Upper lobe of left lung (tissue), 6 donors: ENCODE measurements at regions not wholly inside any gene's neighbourhood (a gene's known extent, or its start where the extent isn't known, plus 50 kb on each side); places are given as distances from the start of the nearest gene placed in this dataset.

Source experiments
- ATAC-seq, 2 donors: fragments of 200-7000 bp; cut with Tn5 transposase; one replicate each; pipeline ENCODE4 v1.9.1; 2022; ENCODE audit warnings: mild to moderate bottlenecking in 2 of 2, moderate library complexity in 2 of 2; ENCODE audit not compliant: low FRiP score in 2 of 2
- DNase-seq, 2 donors: peaks; one replicate each; pipeline ENCODE4 v3.0.0-alpha.2; 2019 to 2020
- H3K27ac ChIP-seq, 4 donors: fragments of 200-600 bp; sonication (generic); one replicate each; pipeline ENCODE4 v1.5.1; 2016 to 2019
- H3K27me3 ChIP-seq, 4 donors: fragments of 200-600 bp; sonication (generic); one replicate each; pipeline ENCODE4 v1.5.1; 2017 to 2019
- H3K36me3 ChIP-seq, 4 donors: fragments of 200-600 bp; sonication (generic); one replicate each; pipeline ENCODE4 v1.5.1; 2016 to 2019
- H3K4me1 ChIP-seq, 4 donors: fragments of 200-600 bp; sonication (generic); one replicate each; pipeline ENCODE4 v1.5.1; 2018 to 2019
- H3K4me3 ChIP-seq, 4 donors: fragments of 200-600 bp; sonication (generic); one replicate each; pipeline ENCODE4 v1.5.1; 2017 to 2019; ENCODE audit warnings: mild to moderate bottlenecking in 2 of 4, moderate library complexity in 1 of 4
- H3K9me3 ChIP-seq, 4 donors: fragments of 200-600 bp; sonication (generic); one replicate each; pipeline ENCODE4 v1.5.1; 2018 to 2019
- CTCF ChIP-seq, 6 experiments: fragments of 450-650 bp in 4 of 6; fragments of 200-600 bp in 2 of 6; sonication (generic) in 2 of 6; IDR thresholded peaks; one replicate each; pipeline ENCODE4 v1.5.1; 2016 to 2019; ENCODE audit warnings: antibody characterized with exemption in 6 of 6
- EP300 ChIP-seq, 4 donors: sonication (generic); formaldehyde crosslinking; IDR thresholded peaks; one replicate each; pipeline ENCODE4 v1.5.1; 2017; ENCODE audit warnings: antibody characterized with exemption in 4 of 4, control low read depth in 2 of 4
- POLR2A ChIP-seq, 4 donors: fragments of 450-650 bp; IDR thresholded peaks; one replicate each; pipeline ENCODE4 v1.5.1; 2016 to 2017; ENCODE audit warnings: antibody characterized with exemption in 4 of 4, mild to moderate bottlenecking in 2 of 4
- POLR2AphosphoS5 ChIP-seq, 2 donors: sonication (generic); formaldehyde crosslinking; IDR thresholded peaks; one replicate each; pipeline ENCODE4 v1.5.1; 2017; ENCODE audit warnings: antibody characterized with exemption in 2 of 2
- WGBS, 2 donors: methylation state at CpG; one replicate each; pipeline ENCODE4 v1.1.5; 2017 to 2018; 5-methylcytosine and 5-hydroxymethylcytosine counted together
- donor health status: DM: no; HTN: no; CAD: no; lungs with moderate emphysema.
- donor health status: DM: no; HTN: yes; CAD: no; lungs with severe emphysema.

- no peak overlapping the region for H3K4me3 ChIP-seq
- no peaks in the 10 kb centered on the region for H3K27me3 ChIP-seq
- DNase-seq (no peak), ATAC-seq (no peak)
- H3K4me1 ChIP-seq = no peaks in the 10 kb centered on the region
- H3K36me3 ChIP-seq = no peaks in the 10 kb centered on the region
- TF ChIP-seq POLR2AphosphoS5 (IDR thresholded peaks at IDR 0.05) (no peak), CTCF (IDR thresholded peaks at IDR 0.05) (no peak), POLR2A (IDR thresholded peaks at IDR 0.05) (no peak), EP300 (IDR thresholded peaks at IDR 0.05) (no peak)
- no peak overlapping the region for H3K27ac ChIP-seq
- no peaks in the 10 kb centered on the region for H3K9me3 ChIP-seq
These were observed 285.7 kb upstream of the LMO3 start for GRCh38 chr12:16891673-16892072.

- Histone ChIP-seq H3K9me3 (no peaks in the 10 kb centered on the region), H3K4me1 (no peaks in the 10 kb centered on the region), H3K36me3 (no peaks in the 10 kb centered on the region), H3K27me3 (no peaks in the 10 kb centered on the region), H3K4me3 (no peak overlapping the region), H3K27ac (no peak overlapping the region)
- DNase-seq = no peak
- 91 to 92% methylated on average over 2 of the region's 2 CpGs for WGBS, 2 donors
- no peak for ATAC-seq
- no peak for TF ChIP-seq POLR2A (IDR thresholded peaks at IDR 0.05)
These were observed 278.9 kb upstream of the LMO3 start for GRCh38 chr12:16884819-16885218.

- H3K9me3 ChIP-seq = no peaks in the 10 kb centered on the region
- H3K4me1 ChIP-seq = no peaks in the 10 kb centered on the region
- DNase-seq = no peak
- no peaks in the 10 kb centered on the region for H3K36me3 ChIP-seq
- H3K4me3 ChIP-seq = no peak overlapping the region
- no peak for ATAC-seq
- no peak overlapping the region for H3K27ac ChIP-seq
- H3K27me3 ChIP-seq = no peaks in the 10 kb centered on the region
- 79% methylated on average over 1 of the region's 1 CpG for WGBS, 2 donors
- TF ChIP-seq POLR2AphosphoS5 (IDR thresholded peaks at IDR 0.05) = no peak
- no peak for TF ChIP-seq POLR2A (IDR thresholded peaks at IDR 0.05)
These were observed 278.1 kb upstream of the LMO3 start for GRCh38 chr12:16884056-16884455.

- no peak for DNase-seq
- Histone ChIP-seq H3K27me3 (no peaks in the 10 kb centered on the region), H3K4me1 (no peaks in the 10 kb centered on the region), H3K9me3 (no peaks in the 10 kb centered on the region), H3K4me3 (no peak overlapping the region), H3K36me3 (no peaks in the 10 kb centered on the region), H3K27ac (no peak overlapping the region)
- 87 to 92% methylated on average over 4 of the region's 4 CpGs for WGBS, 2 donors
- TF ChIP-seq EP300 (IDR thresholded peaks at IDR 0.05) (no peak), CTCF (IDR thresholded peaks at IDR 0.05) (no peak)
- ATAC-seq = no peak
These were observed 276.1 kb upstream of the LMO3 start for GRCh38 chr12:16881986-16882570.

- H3K4me1 ChIP-seq = no peaks in the 10 kb centered on the region
- 31 to 44% methylated on average over 10 of the region's 10 CpGs for WGBS, 2 donors
- no peaks in the 10 kb centered on the region for H3K9me3 ChIP-seq
- H3K4me3 ChIP-seq = peak overlapping the region in 3 of 4 donors; percentile 17 to 29 (median 27)
- no peak overlapping the region for H3K27ac ChIP-seq
- TF ChIP-seq POLR2A (IDR thresholded peaks at IDR 0.05) (no peak), CTCF (IDR thresholded peaks at IDR 0.05) (no peak), EP300 (IDR thresholded peaks at IDR 0.05) (no peak), POLR2AphosphoS5 (IDR thresholded peaks at IDR 0.05) (no peak)
- DNase-seq (peak in 1 of 2 donors; percentile 22), ATAC-seq (peak in 1 of 2 donors; percentile 26)
- no peaks in the 10 kb centered on the region for H3K27me3 ChIP-seq
- H3K36me3 ChIP-seq = no peaks in the 10 kb centered on the region
These were observed 274.9 kb upstream of the LMO3 start for GRCh38 chr12:16880864-16881285.

- Histone ChIP-seq H3K4me3 (no peak overlapping the region), H3K4me1 (no peaks in the 10 kb centered on the region), H3K27ac (no peak overlapping the region), H3K9me3 (no peaks in the 10 kb centered on the region), H3K27me3 (no peaks in the 10 kb centered on the region), H3K36me3 (no peaks in the 10 kb centered on the region)
- WGBS, 2 donors = 68 to 75% methylated on average over 1 of the region's 1 CpG
- DNase-seq = no peak
- ATAC-seq = no peak
- TF ChIP-seq POLR2A (IDR thresholded peaks at IDR 0.05) (no peak), POLR2AphosphoS5 (IDR thresholded peaks at IDR 0.05) (no peak), EP300 (IDR thresholded peaks at IDR 0.05) (no peak), CTCF (IDR thresholded peaks at IDR 0.05) (no peak)
These were observed 264.9 kb upstream of the LMO3 start for GRCh38 chr12:16870845-16871244.
